Hepatocyte (in vitro differentiated cells): ENCODE measurements at regions not wholly inside any gene's neighbourhood (a gene's known extent, or its start where the extent isn't known, plus 50 kb on each side); places are given as distances from the start of the nearest gene placed in this dataset.

ENCODE experiments used
- DNase-seq: peaks from one replicate; pipeline ENCODE4 v3.0.0-alpha.2; 2016; ENCODE audit warnings: low spot score
- H2AFZ ChIP-seq: fragments of 200-600 bp; sonication (generic); 2 replicates; pipeline ENCODE4 v1.6.0; 2016; ENCODE audit warnings: antibody characterized with exemption, mild to moderate bottlenecking
- H3K27ac ChIP-seq: fragments of 200-600 bp; sonication (generic); 2 replicates; pipeline ENCODE4 v1.5.1; 2016; ENCODE audit warnings: mild to moderate bottlenecking
- H3K27me3 ChIP-seq: fragments of 200-600 bp; sonication (generic); 2 replicates; pipeline ENCODE4 v1.6.1; 2016
- H3K36me3 ChIP-seq: fragments of 200-600 bp; sonication (generic); replicated peaks from 2 replicates; pipeline ENCODE4 v1.5.1; 2016; ENCODE audit warnings: low read depth; ENCODE audit not compliant: insufficient read depth
- H3K4me1 ChIP-seq: fragments of 200-600 bp; sonication (generic); 2 replicates; pipeline ENCODE4 v1.5.1; 2016; ENCODE audit warnings: mild to moderate bottlenecking, moderate library complexity; ENCODE audit not compliant: insufficient read depth
- H3K4me2 ChIP-seq: fragments of 200-600 bp; sonication (generic); 2 replicates; pipeline ENCODE4 v1.6.0; 2016
- H3K4me3 ChIP-seq: fragments of 200-600 bp; sonication (generic); 2 replicates; pipeline ENCODE4 v1.5.1; 2016; ENCODE audit warnings: mild to moderate bottlenecking
- H3K79me2 ChIP-seq: fragments of 200-600 bp; sonication (generic); 2 replicates; pipeline ENCODE4 v1.6.0; 2017; ENCODE audit warnings: mild to moderate bottlenecking
- H3K9me2 ChIP-seq: fragments of 200-600 bp; sonication (generic); replicated peaks from 2 replicates; pipeline ENCODE4 v1.6.0; 2017; ENCODE audit warnings: mild to moderate bottlenecking; ENCODE audit not compliant: insufficient read depth
- H3K9me3 ChIP-seq: fragments of 200-600 bp; sonication (generic); 2 replicates; pipeline ENCODE4 v1.5.1; 2016; ENCODE audit warnings: low read depth, mild to moderate bottlenecking
- H4K20me1 ChIP-seq: fragments of 200-600 bp; sonication (generic); 2 replicates; pipeline ENCODE4 v1.6.0; 2016; ENCODE audit warnings: mild to moderate bottlenecking; ENCODE audit not compliant: insufficient read depth, poor library complexity, severe bottlenecking
- CTCF ChIP-seq: fragments of 200-600 bp; sonication (generic); IDR thresholded peaks from 2 replicates; pipeline ENCODE4 v1.5.1; 2016; ENCODE audit warnings: antibody characterized with exemption, mild to moderate bottlenecking; ENCODE audit not compliant: poor library complexity
- EZH2 ChIP-seq: fragments of 200-600 bp; sonication (generic); IDR thresholded peaks from 2 replicates; pipeline ENCODE4 v1.6.1; 2016; ENCODE audit warnings: antibody characterized with exemption, mild to moderate bottlenecking, borderline replicate concordance
- EZH2phosphoT487 ChIP-seq: fragments of 200-600 bp; sonication (generic); IDR thresholded peaks from one replicate; pipeline ENCODE4 v1.6.1; 2018; ENCODE audit warnings: antibody characterized with exemption, mild to moderate bottlenecking, low read depth, moderate library complexity; ENCODE audit not compliant: unreplicated experiment, severe bottlenecking
- WGBS: methylation state at CpG from one replicate; pipeline ENCODE4 v1.1.6; 2016; ENCODE audit warnings: low lambda C conversion rate; ENCODE audit errors: missing lambda C conversion rate; 5-methylcytosine and 5-hydroxymethylcytosine counted together

- no peak overlapping the region for H2AFZ ChIP-seq
- peak; percentile 22 for DNase-seq
- H3K27ac ChIP-seq = no peak overlapping the region
- no peak overlapping the region for H3K4me3 ChIP-seq
- H3K79me2 ChIP-seq = no peaks in the 10 kb centered on the region
- H3K9me3 ChIP-seq = no peaks in the 10 kb centered on the region
- H3K4me1 ChIP-seq = peaks cover 17% of the 10 kb centered on the region
- peak overlapping the region; percentile 56 for H3K4me2 ChIP-seq
- TF ChIP-seq EZH2 (no peak), CTCF (no peak), EZH2phosphoT487 (no peak)
- H4K20me1 ChIP-seq = no peaks in the 10 kb centered on the region
- no peaks in the 10 kb centered on the region for H3K27me3 ChIP-seq
- H3K36me3 ChIP-seq = no peaks in the 10 kb centered on the region
- H3K9me2 ChIP-seq = no peaks in the 10 kb centered on the region
- 78% methylated on average over 10 of the region's 10 CpGs for WGBS
These were observed 331.6 kb downstream of the BCOR start for GRCh38 chrX:39766085-39766726.

- H3K27ac ChIP-seq = no peak overlapping the region
- no peak overlapping the region for H3K4me2 ChIP-seq
- no peaks in the 10 kb centered on the region for H4K20me1 ChIP-seq
- TF ChIP-seq EZH2 (no peak), EZH2phosphoT487 (no peak), CTCF (no peak)
- no peak for DNase-seq
- no peaks in the 10 kb centered on the region for H3K9me2 ChIP-seq
- no peak overlapping the region for H2AFZ ChIP-seq
- peaks cover 23% of the 10 kb centered on the region for H3K4me1 ChIP-seq
- H3K9me3 ChIP-seq = no peaks in the 10 kb centered on the region
- no peaks in the 10 kb centered on the region for H3K79me2 ChIP-seq
- WGBS = 68% methylated on average over 8 of the region's 8 CpGs
- H3K4me3 ChIP-seq = no peak overlapping the region
- no peaks in the 10 kb centered on the region for H3K36me3 ChIP-seq
- no peaks in the 10 kb centered on the region for H3K27me3 ChIP-seq
These were observed 330.9 kb downstream of the BCOR start for GRCh38 chrX:39766855-39767254.

- no peak overlapping the region for H3K4me2 ChIP-seq
- H3K27ac ChIP-seq = no peak overlapping the region
- no peak for DNase-seq
- 74% methylated on average over 9 of the region's 9 CpGs for WGBS
- H3K9me2 ChIP-seq = no peaks in the 10 kb centered on the region
- peaks cover 29% of the 10 kb centered on the region for H3K4me1 ChIP-seq
- H2AFZ ChIP-seq = no peak overlapping the region
- H3K4me3 ChIP-seq = no peak overlapping the region
- no peak for TF ChIP-seq EZH2phosphoT487
- no peak for TF ChIP-seq CTCF
- no peak for TF ChIP-seq EZH2
- no peaks in the 10 kb centered on the region for H4K20me1 ChIP-seq
- H3K79me2 ChIP-seq = no peaks in the 10 kb centered on the region
- H3K27me3 ChIP-seq = no peaks in the 10 kb centered on the region
- H3K36me3 ChIP-seq = no peaks in the 10 kb centered on the region
- H3K9me3 ChIP-seq = no peaks in the 10 kb centered on the region
These were observed 330.3 kb downstream of the BCOR start for GRCh38 chrX:39767446-39767845.
